ENCODE measurements at regions not wholly inside any gene's neighbourhood (a gene's known extent, or its start where the extent isn't known, plus 50 kb on each side); places are given as distances from the start of the nearest gene placed in this dataset.

GRCh38 chr20:48313324-48313723 lies 514.5 kb downstream of the PREX1 start:
- no peak for DNase-seq (ENCODE audit: low spot score)
- no peak for ATAC-seq

- ATAC-seq (no peak), DNase-seq (ENCODE audit: low spot score) (no peak)
Observed at GRCh38 chr20:48311956-48312355, 515.8 kb downstream of the PREX1 start.

- DNase-seq (ENCODE audit: low spot score): no peak
- ATAC-seq: no peak
Observed at GRCh38 chr20:48310305-48310704, 517.5 kb downstream of the PREX1 start.

GRCh38 chr20:48309293-48309692 lies 518.5 kb downstream of the PREX1 start:
- ATAC-seq: no peak
- no peak for DNase-seq (ENCODE audit: low spot score)

GRCh38 chr20:48308882-48309281 lies 518.9 kb downstream of the PREX1 start:
- no peak for DNase-seq (ENCODE audit: low spot score)
- ATAC-seq: no peak

- DNase-seq (ENCODE audit: low spot score) (no peak), ATAC-seq (no peak)
Observed at GRCh38 chr20:48308232-48308781, 519.5 kb downstream of the PREX1 start.

- no peak for ATAC-seq
- DNase-seq (ENCODE audit: low spot score): no peak
Observed at GRCh38 chr20:48307277-48307676, 520.5 kb downstream of the PREX1 start.

GRCh38 chr20:48302844-48303542 lies 517.7 kb upstream of the SULF2 start:
- ATAC-seq (no peak), DNase-seq (ENCODE audit: low spot score) (no peak)

- no peak for DNase-seq (ENCODE audit: low spot score)
- no peak for ATAC-seq
Observed at GRCh38 chr20:48302149-48302548, 516.9 kb upstream of the SULF2 start.

GRCh38 chr20:48301189-48301588 lies 515.9 kb upstream of the SULF2 start:
- ATAC-seq (no peak), DNase-seq (ENCODE audit: low spot score) (no peak)

- DNase-seq (ENCODE audit: low spot score) (no peak), ATAC-seq (no peak)
Observed at GRCh38 chr20:48300529-48300928, 515.2 kb upstream of the SULF2 start.

GRCh38 chr20:48298851-48299484 lies 513.7 kb upstream of the SULF2 start:
- DNase-seq (ENCODE audit: low spot score) (no peak), ATAC-seq (no peak)

GRCh38 chr20:48298433-48298832 lies 513.2 kb upstream of the SULF2 start:
- no peak for ATAC-seq
- DNase-seq (ENCODE audit: low spot score): no peak

GRCh38 chr20:48295966-48296421 lies 510.7 kb upstream of the SULF2 start:
- DNase-seq (ENCODE audit: low spot score) (no peak), ATAC-seq (no peak)

- DNase-seq (ENCODE audit: low spot score) (no peak), ATAC-seq (peak; percentile 32)
Observed at GRCh38 chr20:48295445-48295903, 510.2 kb upstream of the SULF2 start.

GRCh38 chr20:48294942-48295341 lies 509.7 kb upstream of the SULF2 start:
- DNase-seq (ENCODE audit: low spot score) (no peak), ATAC-seq (no peak)

GRCh38 chr20:48294196-48294595 lies 508.9 kb upstream of the SULF2 start:
- no peak for DNase-seq (ENCODE audit: low spot score)
- ATAC-seq: no peak

GRCh38 chr20:48293671-48294070 lies 508.4 kb upstream of the SULF2 start:
- no peak for DNase-seq (ENCODE audit: low spot score)
- no peak for ATAC-seq

GRCh38 chr20:48292806-48293205 lies 507.5 kb upstream of the SULF2 start:
- no peak for ATAC-seq
- no peak for DNase-seq (ENCODE audit: low spot score)

GRCh38 chr20:48291896-48292295 lies 506.6 kb upstream of the SULF2 start:
- ATAC-seq: no peak
- no peak for DNase-seq (ENCODE audit: low spot score)

- ATAC-seq: no peak
- no peak for DNase-seq (ENCODE audit: low spot score)
Observed at GRCh38 chr20:48288930-48289507, 503.7 kb upstream of the SULF2 start.

All from left lobe of liver (tissue), 2 donors.